Trophoblast cell (in vitro differentiated cells and primary cell): ENCODE measurements at regions not wholly inside any gene's neighbourhood (a gene's known extent, or its start where the extent isn't known, plus 50 kb on each side); places are given as distances from the start of the nearest gene placed in this dataset.
"Not testable (repeated sequence)": the region's sequence is repeated elsewhere in the genome, so short reads cannot be mapped to it uniquely, and the experiment has no call there.

Experiments used
- DNase-seq, 2 donors: peaks; one replicate each; pipeline ENCODE4 v3.0.0-alpha.2; 2016
- H2AFZ ChIP-seq: 2 replicates; pipeline ENCODE4 v1.6.1; 2013; ENCODE audit warnings: low read length, moderate library complexity, mild to moderate bottlenecking; ENCODE audit not compliant: insufficient read depth, poor library complexity
- H2AK5ac ChIP-seq: 2 replicates; pipeline ENCODE4 v1.6.1; 2013; ENCODE audit warnings: mild to moderate bottlenecking, low read length
- H2BK120ac ChIP-seq: 2 replicates; pipeline ENCODE4 v1.6.1; 2013; ENCODE audit warnings: low read length, mild to moderate bottlenecking, moderate library complexity; ENCODE audit not compliant: insufficient read depth, poor library complexity
- H2BK12ac ChIP-seq: 2 replicates; pipeline ENCODE4 v1.6.1; 2013; ENCODE audit warnings: mild to moderate bottlenecking, low read length, moderate library complexity
- H2BK5ac ChIP-seq: 2 replicates; pipeline ENCODE4 v1.6.1; 2013; ENCODE audit warnings: low read length, low read depth, moderate library complexity, mild to moderate bottlenecking; ENCODE audit not compliant: poor library complexity
- H3K14ac ChIP-seq: 2 replicates; pipeline ENCODE4 v1.6.1; 2013; ENCODE audit warnings: mild to moderate bottlenecking, low read length
- H3K18ac ChIP-seq: 2 replicates; pipeline ENCODE4 v1.6.1; 2013; ENCODE audit warnings: mild to moderate bottlenecking, low read length
- H3K23ac ChIP-seq: 2 replicates; pipeline ENCODE4 v1.6.1; 2013; ENCODE audit warnings: low read length
- H3K27ac ChIP-seq: 2 replicates; pipeline ENCODE4 v1.5.1; 2013; ENCODE audit warnings: low read depth, mild to moderate bottlenecking, inconsistent platforms, low read length, moderate library complexity
- H3K27me3 ChIP-seq: 2 replicates; pipeline ENCODE4 v1.6.1; 2013; ENCODE audit warnings: inconsistent platforms, mild to moderate bottlenecking, low read length, moderate library complexity; ENCODE audit not compliant: insufficient read depth
- H3K36me3 ChIP-seq, 2 experiments: 1 replicate in 1 of 2; 2 replicates in 1 of 2; pipeline ENCODE4 v1.6.1; 2013; ENCODE audit warnings: low read length in 2 of 2, mild to moderate bottlenecking in 2 of 2, moderate library complexity in 1 of 2; ENCODE audit not compliant: insufficient read depth in 2 of 2, control insufficient read depth in 1 of 2
- H3K4ac ChIP-seq: 2 replicates; pipeline ENCODE4 v1.6.1; 2013; ENCODE audit warnings: low read depth, mild to moderate bottlenecking, low read length, moderate library complexity
- H3K4me1 ChIP-seq, 2 experiments: 1 replicate in 1 of 2; 2 replicates in 1 of 2; pipeline ENCODE4 v1.6.1; 2013; ENCODE audit warnings: low read length in 2 of 2, mild to moderate bottlenecking in 2 of 2, moderate library complexity in 1 of 2; ENCODE audit not compliant: insufficient read depth in 2 of 2, control insufficient read depth in 1 of 2
- H3K4me2 ChIP-seq: 2 replicates; pipeline ENCODE4 v1.6.1; 2013; ENCODE audit warnings: inconsistent platforms, mild to moderate bottlenecking, low read length, moderate library complexity
- H3K4me3 ChIP-seq: 2 replicates; pipeline ENCODE4 v1.5.1; 2013; ENCODE audit warnings: mild to moderate bottlenecking, low read depth, low read length, inconsistent platforms
- H3K79me1 ChIP-seq: one replicate; pipeline ENCODE4 v1.6.1; 2013; ENCODE audit warnings: low read length
- H3K79me2 ChIP-seq: 2 replicates; pipeline ENCODE4 v1.6.1; 2013; ENCODE audit warnings: low read length, mild to moderate bottlenecking; ENCODE audit not compliant: control insufficient read depth, insufficient read depth, poor library complexity
- H3K9ac ChIP-seq: 2 replicates; pipeline ENCODE4 v1.6.1; 2013; ENCODE audit warnings: mild to moderate bottlenecking, low read length
- H3K9me3 ChIP-seq: 2 replicates; pipeline ENCODE4 v1.6.1; 2013; ENCODE audit warnings: low read depth, mild to moderate bottlenecking, control low read depth, inconsistent platforms, low read length; ENCODE audit not compliant: insufficient read depth
- H4K12ac ChIP-seq: 2 replicates; pipeline ENCODE4 v1.6.1; 2013; ENCODE audit warnings: low read depth, mild to moderate bottlenecking, low read length, moderate library complexity
- H4K8ac ChIP-seq: 2 replicates; pipeline ENCODE4 v1.6.1; 2013; ENCODE audit warnings: low read depth, mild to moderate bottlenecking, low read length, moderate library complexity
- H4K91ac ChIP-seq: one replicate; pipeline ENCODE4 v1.6.1; 2013; ENCODE audit warnings: low read depth, mild to moderate bottlenecking, low read length, moderate library complexity
- whole genome bisulfite sequencing: extraction: QIAGEN DNeasy Blood & Tissue Kit; methylation state at CpG from one replicate; pipeline ENCODE4 v1.1.7; 2013; ENCODE audit warnings: missing lambda C conversion rate; ENCODE audit not compliant: insufficient read length, insufficient coverage; ENCODE audit errors: extremely low coverage; 5-methylcytosine and 5-hydroxymethylcytosine counted together

DNA sequence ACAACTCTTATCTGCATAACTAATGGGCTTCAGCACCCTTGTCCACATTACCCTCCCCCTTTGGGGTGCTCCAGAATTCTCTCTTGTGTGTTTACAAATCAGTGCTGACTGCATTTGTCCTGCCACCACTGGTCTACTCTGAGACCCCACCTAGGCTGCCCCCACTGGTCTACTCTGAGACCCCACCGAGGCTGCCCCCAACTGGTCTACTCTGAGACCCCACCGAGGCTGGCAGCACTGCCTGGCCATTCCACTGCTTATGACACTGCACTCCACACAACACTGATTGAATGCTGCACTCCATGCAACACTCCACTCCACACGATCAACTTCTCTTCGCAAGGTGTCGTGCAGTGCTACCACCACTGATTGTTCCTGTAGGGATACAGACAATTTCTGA lies 1459.2 kb upstream of the SLC10A2 start:
- H3K36me3 ChIP-seq, result no peaks in the 10 kb centered on the region
- no peak overlapping the region for H2BK5ac ChIP-seq
- no peak overlapping the region for H3K4me3 ChIP-seq
- no peak overlapping the region for H3K4ac ChIP-seq
- no peak overlapping the region for H3K27ac ChIP-seq
- H3K4me2 ChIP-seq, result no peak overlapping the region
- H3K27me3 ChIP-seq, result no peaks in the 10 kb centered on the region
- H3K18ac ChIP-seq, result no peak overlapping the region
- no CpG with 5 or more reads among the region's 5 CpGs for WGBS
- peaks cover 4% of the 10 kb centered on the region for H3K9me3 ChIP-seq
- no peaks in the 10 kb centered on the region for H3K79me1 ChIP-seq
- H3K23ac ChIP-seq, result no peak overlapping the region
- DNase-seq, result no peak
- no peak overlapping the region for H2AK5ac ChIP-seq
- no peaks in the 10 kb centered on the region for H3K4me1 ChIP-seq
- no peak overlapping the region for H3K14ac ChIP-seq
- H4K8ac ChIP-seq, result no peak overlapping the region
- no peak overlapping the region for H2BK120ac ChIP-seq
- H4K91ac ChIP-seq, result no peak overlapping the region
- no peak overlapping the region for H2BK12ac ChIP-seq
- H2AFZ ChIP-seq, result no peak overlapping the region
- H3K79me2 ChIP-seq, result no peaks in the 10 kb centered on the region
- no peak overlapping the region for H4K12ac ChIP-seq
- H3K9ac ChIP-seq, result no peak overlapping the region

DNA sequence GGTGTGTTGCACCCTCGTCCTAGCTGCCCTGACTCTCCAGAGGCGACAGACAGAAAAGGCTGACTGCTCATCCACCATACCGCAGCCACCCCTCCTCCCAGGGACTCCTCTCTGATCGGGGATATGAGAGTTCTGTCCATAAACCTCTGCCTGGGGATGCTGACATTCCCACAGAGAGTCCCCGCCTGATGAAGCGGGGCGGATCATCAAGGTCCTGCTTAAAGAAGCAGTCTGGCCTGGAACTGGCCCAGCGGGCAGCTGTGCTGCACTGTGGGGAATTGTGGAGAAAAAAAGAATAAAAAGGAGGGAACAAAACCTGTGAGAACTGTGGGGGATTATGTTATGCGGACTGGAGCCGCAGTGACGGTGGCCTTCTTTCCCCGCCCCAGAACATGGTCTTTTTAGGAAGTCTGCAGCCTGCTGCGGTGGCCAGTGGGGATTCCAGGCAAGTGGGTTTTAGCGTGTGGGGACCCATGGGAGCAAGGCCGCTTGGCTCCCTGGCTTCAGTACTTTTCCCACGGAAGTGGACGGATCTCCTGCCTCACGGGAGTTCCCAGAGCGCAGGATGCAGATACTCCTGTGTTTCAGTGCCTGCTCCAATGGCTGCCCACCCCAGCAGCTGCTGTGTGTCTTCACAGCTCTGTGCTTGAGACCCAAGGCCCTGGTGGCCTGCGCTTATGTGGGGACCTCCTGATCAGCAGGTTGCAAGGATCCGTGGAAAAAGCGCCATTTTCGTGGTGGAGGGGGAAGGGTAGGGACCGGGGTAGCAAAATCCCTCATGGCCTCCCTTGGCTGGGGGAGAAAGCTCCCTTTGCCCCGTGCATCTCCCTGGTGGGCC lies 1456.2 kb upstream of the SLC10A2 start:
- WGBS, result no CpG with 5 or more reads among the region's 25 CpGs

DNA sequence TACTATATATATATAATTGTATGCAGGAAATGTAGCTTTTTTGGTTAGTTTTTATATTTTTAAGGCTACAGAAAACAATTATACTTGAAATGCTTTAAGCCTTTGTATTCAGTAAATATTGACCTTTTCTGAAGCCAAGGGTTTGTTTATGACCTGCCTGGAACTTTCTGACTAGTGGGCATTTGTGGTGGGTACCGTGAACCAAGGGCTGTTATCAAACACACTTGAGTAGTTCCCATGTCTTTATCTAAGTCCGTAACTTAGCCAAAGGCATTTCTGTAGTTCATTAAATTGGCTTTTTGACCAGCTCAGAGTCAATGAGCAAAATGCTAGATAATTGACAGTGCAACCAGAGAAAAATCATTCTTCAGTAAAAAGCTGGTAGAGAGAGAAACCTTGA lies 1444.2 kb upstream of the SLC10A2 start:
- no peak overlapping the region for H4K12ac ChIP-seq
- H3K27ac ChIP-seq, result no peak overlapping the region
- no peak overlapping the region for H3K4me3 ChIP-seq
- no peaks in the 10 kb centered on the region for H3K27me3 ChIP-seq
- no peak overlapping the region for H3K4me2 ChIP-seq
- H3K4ac ChIP-seq, result no peak overlapping the region
- H3K23ac ChIP-seq, result no peak overlapping the region
- H4K8ac ChIP-seq, result no peak overlapping the region
- H2BK12ac ChIP-seq, result no peak overlapping the region
- H4K91ac ChIP-seq, result no peak overlapping the region
- no peak overlapping the region for H2BK120ac ChIP-seq
- no peak overlapping the region for H3K18ac ChIP-seq
- no peaks in the 10 kb centered on the region for H3K79me2 ChIP-seq
- H3K9ac ChIP-seq, result no peak overlapping the region
- H2BK5ac ChIP-seq, result no peak overlapping the region
- DNase-seq, result no peak
- H2AK5ac ChIP-seq, result no peak overlapping the region
- no peaks in the 10 kb centered on the region for H3K79me1 ChIP-seq
- no peak overlapping the region for H2AFZ ChIP-seq
- H3K4me1 ChIP-seq, result no peaks in the 10 kb centered on the region
- H3K9me3 ChIP-seq, result no peaks in the 10 kb centered on the region
- no peak overlapping the region for H3K14ac ChIP-seq
- H3K36me3 ChIP-seq, result no peaks in the 10 kb centered on the region
- no CpG with 5 or more reads among the region's 2 CpGs for WGBS

More for the DNA sequence above, 1456.2 kb upstream of the SLC10A2 start:
- no peak overlapping the region for H3K27ac ChIP-seq
- H3K4ac ChIP-seq, result no peak overlapping the region
- H4K91ac ChIP-seq, result no peak overlapping the region
- no peak overlapping the region for H2AK5ac ChIP-seq
- H2BK120ac ChIP-seq, result no peak overlapping the region
- peaks cover 4% of the 10 kb centered on the region for H3K9me3 ChIP-seq
- no peak overlapping the region for H2BK12ac ChIP-seq
- H3K23ac ChIP-seq, result no peak overlapping the region
- no peaks in the 10 kb centered on the region for H3K36me3 ChIP-seq
- no peak overlapping the region for H4K8ac ChIP-seq
- no peaks in the 10 kb centered on the region for H3K79me1 ChIP-seq
- no peaks in the 10 kb centered on the region for H3K79me2 ChIP-seq
- H3K4me3 ChIP-seq, result peak overlapping the region; percentile 61
- H3K27me3 ChIP-seq, result no peaks in the 10 kb centered on the region
- H3K4me2 ChIP-seq, result no peak overlapping the region
- no peak overlapping the region for H2AFZ ChIP-seq
- no peak overlapping the region for H3K18ac ChIP-seq
- H2BK5ac ChIP-seq, result no peak overlapping the region
- no peaks in the 10 kb centered on the region for H3K4me1 ChIP-seq
- DNase-seq, result no peak
- no peak overlapping the region for H4K12ac ChIP-seq
- no peak overlapping the region for H3K9ac ChIP-seq
- H3K14ac ChIP-seq, result no peak overlapping the region

DNA sequence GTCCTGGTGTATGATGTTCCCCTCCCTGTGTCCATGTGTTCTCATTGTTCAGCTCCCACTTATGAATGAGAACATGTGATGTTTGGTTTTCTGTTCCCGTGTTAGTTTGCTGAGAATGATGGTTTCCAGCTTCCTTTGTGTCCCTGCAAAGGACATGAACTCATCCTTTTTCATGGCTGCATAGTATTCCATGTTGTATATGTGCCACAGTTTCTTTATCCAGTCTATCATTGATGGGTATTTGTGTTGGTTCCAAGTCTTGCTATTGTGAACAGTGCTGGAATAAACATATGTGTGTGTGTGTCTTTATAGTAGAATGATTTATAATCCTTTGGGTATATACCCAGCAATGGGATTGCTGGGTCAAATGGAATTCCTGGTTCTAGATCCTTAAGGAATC lies 1427.3 kb upstream of the SLC10A2 start:
- H3K4me1 ChIP-seq, H4K8ac ChIP-seq, H3K36me3 ChIP-seq, H2BK12ac ChIP-seq, H3K79me1 ChIP-seq, H2AK5ac ChIP-seq, H4K12ac ChIP-seq, DNase-seq, H3K27me3 ChIP-seq, H3K23ac ChIP-seq, H3K79me2 ChIP-seq, H2BK120ac ChIP-seq, H3K9ac ChIP-seq, H4K91ac ChIP-seq, H3K9me3 ChIP-seq, H2AFZ ChIP-seq, H3K14ac ChIP-seq, H2BK5ac ChIP-seq, H3K4me2 ChIP-seq, H3K4ac ChIP-seq, H3K18ac ChIP-seq, H3K27ac ChIP-seq, H3K4me3 ChIP-seq: not testable (repeated sequence)
- no CpG with 5 or more reads among the region's 1 CpG for WGBS
